ENCODE measurements at regions not wholly inside any gene's neighbourhood (a gene's known extent, or its start where the extent isn't known, plus 50 kb on each side); places are given as distances from the start of the nearest gene placed in this dataset.

GRCh38 chr21:25412100-25412499 lies 195.2 kb downstream of the MRPL39 start:
- TF ChIP-seq GATA3 (IDR thresholded peaks at IDR 0.05; ENCODE audit: low read depth, low read length) (no peak), GATA2 (IDR thresholded peaks at IDR 0.05; ENCODE audit: low read depth, low read length) (no peak)
